Superior temporal gyrus (tissue), 1 donor: ENCODE measurements at regions not wholly inside any gene's neighbourhood (a gene's known extent, or its start where the extent isn't known, plus 50 kb on each side); places are given as distances from the start of the nearest gene placed in this dataset.
"Not testable (repeated sequence)": the region's sequence is repeated elsewhere in the genome, so short reads cannot be mapped to it uniquely, and the experiment has no call there.

Experiments used
- DNase-seq: peaks from one replicate; pipeline ENCODE4 v3.0.0-alpha.2; 2016; ENCODE audit errors: extremely low spot score

DNA sequence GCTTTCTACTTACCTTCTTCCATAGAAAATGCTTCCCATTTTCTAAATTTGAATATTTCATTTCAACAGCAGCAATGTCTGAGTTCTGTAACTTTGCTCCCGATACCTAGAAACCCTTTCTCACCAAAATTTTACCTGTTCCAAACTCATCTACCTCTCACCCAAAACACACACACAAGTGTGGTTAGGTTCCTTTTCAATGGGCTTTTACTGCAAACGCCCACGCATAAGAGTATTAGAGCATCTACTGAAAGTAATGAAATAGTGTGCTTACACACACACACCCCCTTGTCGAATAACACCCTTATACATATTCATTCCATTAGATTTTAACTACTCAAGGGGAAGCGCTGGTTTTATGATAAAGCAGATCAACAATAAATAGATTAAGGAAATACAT is 610.3 kb upstream of the AADAT start:
- DNase-seq = no peak

DNA sequence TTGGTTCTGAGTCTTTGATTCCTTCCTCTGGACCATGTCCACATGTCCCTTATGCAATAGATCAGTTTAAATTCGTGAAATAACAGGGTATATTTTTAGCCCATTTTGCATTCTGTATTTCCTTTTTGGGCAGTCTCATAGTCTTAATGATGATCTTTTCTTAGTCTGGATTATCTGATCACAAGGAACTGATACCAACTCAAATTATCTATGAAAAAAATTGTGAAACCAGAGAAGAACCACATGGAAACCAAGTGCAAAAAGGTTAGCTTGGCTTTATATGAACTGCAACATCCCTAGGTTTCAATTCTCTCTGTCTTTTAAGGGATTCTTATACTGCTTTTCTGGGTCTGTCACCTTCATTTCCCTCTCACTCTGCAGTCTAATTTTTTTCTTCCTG is 608.6 kb upstream of the AADAT start:
- DNase-seq = no peak

DNA sequence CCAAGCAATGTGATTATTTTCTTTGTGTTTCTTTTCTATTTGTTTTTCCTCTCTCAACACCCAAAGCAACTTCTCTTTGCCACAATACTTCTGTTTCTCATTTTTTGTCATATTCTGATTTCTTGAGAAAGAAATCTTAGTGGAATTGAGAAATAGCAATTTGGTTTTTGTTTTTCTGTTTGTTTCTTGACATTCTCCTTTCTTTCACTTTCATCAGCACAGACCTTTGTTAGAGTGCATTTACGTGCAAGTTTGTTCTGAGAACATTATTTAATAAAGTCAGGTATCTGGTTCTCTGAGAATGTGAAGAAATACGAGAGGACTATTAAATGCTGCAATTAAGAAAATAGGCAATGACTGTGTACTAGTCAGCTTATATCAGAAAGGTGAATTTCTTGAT is 608.1 kb upstream of the AADAT start:
- DNase-seq = no peak

DNA sequence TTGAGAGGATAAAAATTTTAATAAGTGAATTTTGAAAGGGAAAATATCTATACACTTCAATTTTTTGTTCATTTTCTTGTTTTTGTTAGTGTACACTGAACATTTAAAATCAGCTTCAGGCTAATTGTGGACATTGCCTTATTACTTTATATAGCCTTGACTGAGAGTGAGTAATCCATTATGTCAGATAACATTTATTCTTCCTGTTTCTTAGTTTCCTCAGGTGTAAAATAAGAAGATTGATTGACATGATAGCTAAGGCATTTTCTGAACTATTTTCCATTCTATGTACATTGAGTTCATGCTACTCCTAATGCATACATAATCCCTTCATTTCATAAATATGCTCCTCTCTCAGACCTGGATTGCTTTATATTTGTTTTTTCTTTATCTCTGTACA is 607.3 kb upstream of the AADAT start:
- DNase-seq = no peak

DNA sequence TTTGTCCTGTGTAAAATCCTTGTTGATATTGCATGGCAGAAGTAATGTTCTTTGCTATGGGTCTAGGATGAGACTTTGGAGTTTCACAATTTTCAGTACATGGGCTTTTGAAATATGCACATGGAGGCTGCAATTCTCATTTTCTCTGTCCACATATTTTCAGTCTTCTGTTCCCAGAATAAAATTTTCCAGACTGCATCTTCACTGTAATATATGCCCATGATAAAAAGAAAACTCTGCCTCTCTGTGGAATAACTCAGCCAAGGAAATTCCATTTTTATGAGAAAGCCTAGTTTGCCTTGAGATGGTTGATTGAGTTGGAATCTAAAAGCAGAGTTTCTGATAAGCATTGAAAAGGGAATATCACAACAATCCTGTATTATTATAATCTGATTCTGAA is 601.4 kb upstream of the AADAT start:
- DNase-seq = no peak

DNA sequence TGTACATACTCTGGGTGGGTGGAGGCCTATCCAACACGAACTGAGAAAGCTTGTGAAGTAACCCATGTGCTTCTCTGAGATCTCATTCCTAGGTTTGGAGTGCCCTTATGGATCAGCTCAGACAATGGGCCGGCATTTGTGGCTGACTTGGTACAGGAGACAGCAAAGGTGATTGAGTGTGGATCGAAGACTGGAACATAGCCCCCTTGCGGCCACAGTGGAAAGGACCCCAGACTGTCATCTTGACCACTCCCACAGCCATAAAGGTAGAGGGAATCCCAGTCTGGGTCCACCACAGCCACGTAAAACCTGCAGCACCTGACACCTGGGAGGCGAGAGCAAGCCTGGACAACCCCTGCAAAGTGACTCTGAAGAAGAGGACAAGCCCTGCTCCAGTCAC is 598.0 kb upstream of the AADAT start:
- DNase-seq = no peak

DNA sequence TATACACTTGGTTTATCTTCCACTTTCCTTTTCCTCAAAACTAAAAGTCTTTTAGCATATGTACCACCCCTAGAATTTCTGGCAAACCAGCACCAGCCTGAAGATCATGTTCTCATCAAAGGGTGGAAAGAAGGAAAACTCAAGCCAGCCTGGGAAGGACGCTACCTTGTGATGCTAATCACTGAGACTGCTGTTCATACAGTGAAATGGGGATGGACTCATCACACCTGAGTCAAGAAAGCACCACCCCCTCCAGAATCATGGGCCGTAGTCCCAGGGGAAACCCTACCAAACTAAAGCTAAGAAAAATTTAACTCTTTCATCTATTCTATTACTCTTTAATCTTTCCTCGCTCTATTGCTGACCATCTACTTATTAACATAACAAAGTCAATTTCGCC is 595.9 kb upstream of the AADAT start:
- DNase-seq = not testable (repeated sequence)

DNA sequence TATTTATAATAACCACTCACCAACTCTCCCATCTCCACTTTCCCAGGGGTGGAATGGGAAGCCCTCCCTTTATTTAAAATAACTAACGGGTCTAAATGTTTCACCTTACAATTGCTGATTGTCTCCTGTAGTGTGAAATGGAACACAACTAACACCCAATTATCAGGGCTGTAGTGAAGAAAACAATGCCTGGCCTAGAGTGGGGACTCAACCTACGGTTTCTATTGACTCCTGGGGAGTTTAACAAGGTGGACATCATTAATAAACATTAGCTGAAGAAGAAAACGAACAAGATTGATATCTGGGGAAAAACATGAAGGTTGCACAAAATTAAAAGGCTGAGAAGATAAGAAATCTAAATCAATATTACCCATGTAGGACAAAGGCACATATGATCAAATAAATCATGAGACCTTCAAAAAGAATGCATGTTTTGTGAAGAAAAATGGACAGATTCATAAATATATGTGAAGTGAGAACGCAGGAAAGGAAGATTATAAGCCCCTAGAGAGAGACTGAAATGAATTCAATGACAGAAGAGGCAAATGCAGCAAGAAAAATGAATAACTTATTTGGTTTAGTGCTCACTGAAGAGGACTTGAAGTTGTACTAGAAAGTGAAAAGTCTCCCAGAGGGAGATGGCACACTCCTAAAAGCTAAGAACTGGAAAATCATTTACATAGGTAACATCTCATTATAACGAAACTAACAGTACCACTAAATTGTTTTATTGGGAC is 593.0 kb upstream of the AADAT start:
- DNase-seq = no peak

DNA sequence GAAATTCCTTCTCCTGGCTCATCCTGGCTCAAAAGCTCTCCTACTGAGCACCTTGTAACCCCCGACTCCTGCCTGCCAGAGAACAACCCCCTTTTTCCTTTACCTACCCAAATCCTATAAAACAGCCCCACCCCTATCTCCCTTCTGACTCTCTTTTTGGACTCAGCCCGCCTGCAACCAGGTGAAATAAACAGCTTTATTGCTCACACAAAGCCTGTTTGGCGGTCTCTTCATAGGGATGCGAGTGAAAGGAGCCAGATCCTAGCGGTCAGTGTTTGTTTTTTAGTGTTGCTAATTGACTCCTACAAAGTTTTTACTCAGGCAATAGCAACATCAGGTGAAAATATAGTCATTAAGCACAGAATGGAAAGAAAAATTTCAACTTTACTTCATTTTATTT is 592.3 kb upstream of the AADAT start:
- DNase-seq = not testable (repeated sequence)

DNA sequence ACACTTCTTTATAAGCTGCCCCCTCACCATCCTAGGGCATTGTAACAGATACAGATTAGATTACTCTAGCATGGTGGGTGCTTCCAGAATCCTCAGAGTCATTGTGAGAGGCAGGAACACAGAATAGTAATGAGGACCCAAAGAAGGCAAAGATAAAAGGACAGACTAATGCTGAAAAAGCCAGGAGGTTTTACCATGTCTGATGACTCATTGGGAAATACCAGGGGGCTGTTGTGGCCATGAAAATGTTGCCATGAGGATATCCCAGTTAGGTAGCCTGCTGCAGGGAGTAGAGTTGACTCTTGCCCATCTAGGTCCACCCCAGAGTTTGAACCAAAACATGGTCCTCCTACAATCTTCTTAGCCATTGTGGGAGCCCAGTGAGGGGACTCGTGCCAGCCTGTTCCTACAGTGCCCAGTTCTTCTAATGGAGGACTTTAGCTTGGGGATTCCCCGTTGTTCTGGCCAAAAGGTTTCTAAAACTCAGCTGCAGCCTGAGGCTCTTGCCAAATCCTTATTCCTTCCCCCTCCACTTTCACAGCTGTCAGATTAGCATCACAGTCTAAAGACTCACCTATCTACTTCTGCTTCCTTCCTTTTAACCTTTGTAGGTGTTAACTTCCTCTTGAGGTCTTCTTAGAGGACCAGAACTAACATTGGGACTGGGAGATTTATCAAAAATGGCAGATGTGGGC is 586.0 kb upstream of the AADAT start:
- no peak for DNase-seq

DNA sequence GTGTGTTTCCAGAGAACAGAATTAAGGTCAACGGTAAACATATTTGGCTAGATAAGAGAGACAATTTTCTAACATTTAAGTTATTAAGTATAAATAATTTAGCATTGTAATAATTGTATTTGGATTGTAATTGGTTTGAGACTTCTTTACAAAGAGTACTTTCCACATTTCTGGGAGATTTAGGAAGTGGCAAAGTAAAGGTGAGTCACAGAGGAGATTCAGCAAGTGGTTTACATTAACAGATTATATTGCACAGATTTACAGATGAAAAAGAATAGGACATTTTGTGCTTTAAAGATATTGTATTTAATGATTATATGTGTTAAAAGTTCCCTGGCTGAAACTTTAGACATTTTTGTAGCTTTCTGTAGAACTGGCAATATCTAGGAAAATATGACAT is 584.4 kb upstream of the AADAT start:
- no peak for DNase-seq

DNA sequence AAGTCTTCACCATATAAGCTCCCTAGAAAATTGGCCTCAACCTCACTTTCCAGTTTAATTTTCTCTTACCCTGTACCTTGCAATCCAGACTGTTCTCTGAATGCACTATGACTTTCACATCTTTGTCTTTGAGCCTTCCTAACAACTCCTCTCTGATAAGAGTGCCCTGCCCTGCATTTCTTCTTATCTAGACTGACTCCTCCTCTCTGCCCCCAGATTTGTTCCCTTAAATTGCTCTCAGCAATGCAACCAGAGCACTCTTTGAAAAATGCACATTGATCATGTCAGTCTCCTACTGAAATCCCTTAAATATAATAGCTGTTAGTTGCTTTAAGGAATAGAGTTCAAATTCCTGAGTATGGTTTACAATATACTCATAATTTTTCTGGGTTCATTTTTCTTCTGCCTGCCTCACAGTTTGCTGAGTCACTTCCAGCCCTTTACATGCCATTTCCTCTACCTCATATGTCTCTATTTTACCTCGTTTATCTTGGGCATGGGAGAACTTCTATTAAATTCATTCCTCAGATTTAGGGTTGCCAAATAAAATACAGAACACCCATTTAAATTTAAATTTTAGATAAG is 582.7 kb upstream of the AADAT start:
- DNase-seq = no peak

DNA sequence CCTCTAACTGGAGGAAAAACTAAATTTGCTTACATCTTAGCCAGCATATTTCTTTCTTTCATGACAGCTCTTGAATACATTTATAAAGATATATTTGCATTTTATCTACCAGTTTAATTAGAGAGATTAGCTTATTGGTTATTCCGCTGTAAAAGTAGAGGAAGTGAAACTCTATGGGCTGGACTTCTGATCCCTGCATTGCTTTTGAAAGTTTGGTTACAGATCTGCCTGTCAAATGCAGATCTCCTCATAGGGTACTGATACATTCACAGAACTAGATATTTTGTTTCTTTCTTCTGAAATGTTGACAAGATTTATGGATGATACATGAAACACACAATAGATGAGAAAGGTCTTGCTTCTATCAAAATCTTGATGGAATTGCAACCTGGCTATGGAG is 581.4 kb upstream of the AADAT start:
- no peak for DNase-seq

DNA sequence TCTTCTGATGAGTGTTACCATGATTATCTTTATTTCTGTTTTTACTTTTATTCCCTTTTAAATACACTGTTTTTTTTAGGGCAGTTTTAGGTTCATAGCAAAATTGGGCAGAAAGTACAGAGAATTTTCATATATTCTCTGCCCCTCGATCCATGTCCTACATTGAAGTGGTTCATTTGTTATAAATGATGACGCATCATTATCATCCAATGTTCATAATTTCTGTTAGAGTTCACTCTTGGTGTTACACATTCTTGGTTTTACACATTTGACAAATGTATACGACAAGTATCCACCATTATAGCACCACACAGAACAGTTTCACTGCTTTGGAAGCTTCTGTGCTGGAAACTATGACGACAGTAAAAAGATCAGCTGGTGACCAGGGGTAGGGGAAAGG is 578.1 kb upstream of the AADAT start:
- DNase-seq = no peak

DNA sequence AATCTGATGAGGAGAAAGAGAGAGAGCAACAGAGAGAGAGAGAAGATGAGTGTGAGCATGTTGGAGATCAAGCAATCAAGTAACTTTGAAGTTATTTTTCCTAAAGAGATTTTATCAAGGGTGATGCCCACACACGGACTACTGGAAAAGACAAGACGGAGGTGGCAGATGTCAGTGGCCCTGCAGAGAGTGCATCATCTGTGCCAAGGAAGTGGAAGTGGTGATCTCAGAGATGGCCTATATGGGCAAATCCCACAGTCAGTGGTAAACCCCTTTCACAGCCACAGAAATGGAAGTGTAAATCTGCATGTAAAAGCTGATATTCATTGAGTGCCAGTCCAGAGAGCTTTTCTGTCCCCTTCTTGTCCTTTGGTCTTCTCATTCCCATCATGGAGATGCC is 577.2 kb upstream of the AADAT start:
- DNase-seq = no peak

DNA sequence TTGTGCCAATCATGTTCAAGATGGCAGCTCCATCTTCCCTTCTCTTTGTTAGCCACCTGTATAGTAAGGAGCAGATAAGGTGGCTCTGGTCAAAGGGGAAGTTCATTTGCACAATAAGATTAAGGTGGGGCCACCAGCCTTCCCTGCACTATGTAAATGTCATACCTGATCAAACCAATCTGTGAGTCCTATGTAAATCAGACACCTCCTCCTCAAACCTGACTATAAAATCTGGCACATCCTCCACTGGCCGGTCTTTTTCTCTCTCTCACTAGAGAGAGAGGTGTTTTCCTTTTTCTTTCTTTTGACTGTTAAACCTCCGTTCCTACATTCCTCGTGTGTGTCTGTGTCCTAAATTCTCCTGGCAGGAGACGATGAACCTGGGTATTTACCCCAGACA is 572.5 kb upstream of the AADAT start:
- no peak for DNase-seq

DNA sequence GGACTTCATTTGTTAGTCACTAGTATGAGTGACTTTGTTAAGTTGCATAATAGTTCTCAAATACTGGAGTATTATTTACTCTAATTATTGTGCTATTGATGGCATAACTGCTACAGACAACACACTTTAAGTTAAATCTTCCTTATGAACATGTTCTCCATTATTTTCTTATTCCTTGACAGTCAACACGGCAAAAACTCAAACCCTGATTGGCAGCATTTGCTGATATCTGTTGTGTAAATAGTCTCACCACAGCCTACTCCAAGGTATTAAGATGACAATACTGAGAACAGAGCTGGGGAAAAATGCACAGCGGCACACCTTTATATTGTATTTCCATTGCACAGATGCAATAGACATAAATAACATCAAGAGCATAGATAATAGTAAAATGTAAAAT is 568.0 kb upstream of the AADAT start:
- DNase-seq = no peak

DNA sequence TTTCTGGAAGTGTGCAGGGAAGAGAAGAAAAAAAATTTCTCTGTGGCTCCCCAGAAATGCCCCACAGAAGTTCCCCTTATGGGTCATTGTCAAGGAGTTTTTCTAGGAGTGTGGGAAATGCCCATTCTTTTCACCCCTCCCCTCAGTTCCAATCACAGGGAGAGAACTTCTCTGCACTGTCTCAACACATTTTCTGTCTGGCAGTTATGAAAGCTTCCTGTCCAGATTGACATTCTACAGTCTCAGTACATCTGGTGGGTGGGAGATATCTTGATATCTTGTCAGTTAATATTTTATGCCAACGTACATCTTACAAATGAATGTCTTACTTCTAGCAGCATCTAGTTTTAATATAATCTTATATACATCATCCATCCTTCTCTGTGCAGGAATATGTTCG is 566.8 kb upstream of the AADAT start:
- no peak for DNase-seq

DNA sequence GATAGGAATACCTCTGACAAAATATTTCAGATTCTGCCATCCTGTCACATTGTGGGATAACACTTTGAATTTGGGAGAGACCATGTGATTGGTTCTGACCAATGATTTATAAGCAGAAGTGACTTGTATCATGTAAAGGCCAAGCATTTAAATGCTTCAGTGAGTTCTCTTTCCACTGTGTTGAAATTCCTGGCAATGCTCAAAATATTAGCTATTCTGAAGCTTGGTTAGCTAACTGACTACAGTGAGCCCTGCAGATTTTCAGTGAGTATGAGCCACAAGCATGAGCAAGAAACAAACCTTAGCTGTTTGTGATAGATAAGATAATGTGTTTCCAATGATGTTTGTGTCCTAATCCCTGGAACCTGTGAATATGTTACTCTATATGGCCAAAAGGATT is 562.8 kb upstream of the AADAT start:
- DNase-seq = no peak

DNA sequence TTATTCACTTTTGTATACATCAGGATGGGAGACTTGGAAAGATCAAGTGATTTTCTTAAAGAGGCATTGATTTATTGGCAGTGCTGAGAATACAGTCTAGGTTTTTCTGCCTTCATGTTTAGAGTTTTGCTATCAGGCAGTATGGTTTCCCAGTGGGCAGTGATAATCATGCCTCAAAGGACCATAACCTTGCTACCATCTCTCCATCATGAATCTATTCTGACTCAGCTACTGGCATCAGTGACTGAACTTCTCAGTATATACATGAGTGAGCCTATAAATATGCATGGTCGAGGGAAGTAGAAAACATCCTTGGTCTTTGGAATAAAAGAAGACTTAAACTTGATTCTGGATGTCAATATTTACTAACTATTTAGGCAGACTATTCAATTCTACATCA is 562.0 kb upstream of the AADAT start:
- no peak for DNase-seq

DNA sequence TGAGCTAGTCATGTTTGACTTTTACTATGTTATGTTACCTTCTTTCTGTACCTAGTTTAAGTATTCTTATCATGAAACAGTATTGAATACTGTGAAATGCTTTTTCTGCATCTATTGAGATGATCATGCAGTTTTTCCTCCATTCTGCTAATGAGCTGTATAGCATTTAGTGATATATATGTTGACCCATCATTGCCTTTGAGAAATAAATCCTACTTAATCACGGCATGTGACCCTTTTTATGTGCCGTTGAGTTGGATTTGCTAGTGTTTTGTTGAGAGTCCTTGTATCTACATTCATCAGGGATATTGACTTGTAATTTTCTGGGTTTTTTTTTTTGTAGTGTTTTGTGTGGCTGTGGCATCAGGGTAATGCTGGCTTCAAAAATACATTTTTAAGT is 537.7 kb upstream of the AADAT start:
- DNase-seq = no peak

DNA sequence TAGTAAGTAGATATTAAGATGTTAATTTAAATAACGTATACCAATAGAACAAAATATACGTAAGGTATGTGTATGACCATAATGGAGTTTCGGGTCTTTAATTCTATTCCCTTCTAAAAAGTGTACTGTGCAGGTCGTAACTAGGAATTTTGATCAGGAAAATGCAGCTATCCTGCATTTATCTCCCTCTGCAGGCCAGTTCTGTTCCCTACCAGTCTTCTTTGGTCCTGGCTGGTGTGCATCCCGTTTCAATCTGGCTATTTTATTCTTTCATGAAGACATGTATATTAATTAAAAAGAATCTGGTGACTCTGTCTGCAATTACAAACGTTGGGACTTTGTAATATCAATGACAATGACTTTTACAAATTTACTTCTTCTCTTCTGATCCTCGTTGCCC is 534.1 kb upstream of the AADAT start:
- DNase-seq = no peak

DNA sequence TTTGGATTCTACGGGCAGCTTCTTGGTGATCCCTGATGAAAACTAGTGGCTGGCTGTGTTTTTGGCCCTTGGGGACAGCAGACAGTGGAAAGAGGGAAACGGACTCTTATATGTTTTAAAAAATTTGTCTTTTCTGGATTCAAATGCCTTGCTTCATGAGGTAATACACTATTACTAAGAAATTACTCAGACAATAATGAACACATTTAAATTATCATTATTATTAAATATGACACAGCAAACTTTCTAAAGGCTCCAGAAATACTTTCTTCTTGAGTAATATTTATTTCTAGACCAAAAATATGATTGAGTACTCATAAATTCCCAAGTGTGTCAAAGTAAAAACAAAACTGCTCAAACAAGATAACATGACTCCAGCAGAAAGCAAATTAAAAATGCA is 520.7 kb upstream of the AADAT start:
- DNase-seq = no peak
